NCI-H345 (cell line): ENCODE measurements at regions not wholly inside any gene's neighbourhood (a gene's known extent, or its start where the extent isn't known, plus 50 kb on each side); places are given as distances from the start of the nearest gene placed in this dataset.
"Not testable (repeated sequence)": the region's sequence is repeated elsewhere in the genome, so short reads cannot be mapped to it uniquely, and the experiment has no call there.

ENCODE experiments used
- DNase-seq: peaks from one replicate; lab custom pipeline; 2025; lab: John Stamatoyannopoulos, UW

DNA sequence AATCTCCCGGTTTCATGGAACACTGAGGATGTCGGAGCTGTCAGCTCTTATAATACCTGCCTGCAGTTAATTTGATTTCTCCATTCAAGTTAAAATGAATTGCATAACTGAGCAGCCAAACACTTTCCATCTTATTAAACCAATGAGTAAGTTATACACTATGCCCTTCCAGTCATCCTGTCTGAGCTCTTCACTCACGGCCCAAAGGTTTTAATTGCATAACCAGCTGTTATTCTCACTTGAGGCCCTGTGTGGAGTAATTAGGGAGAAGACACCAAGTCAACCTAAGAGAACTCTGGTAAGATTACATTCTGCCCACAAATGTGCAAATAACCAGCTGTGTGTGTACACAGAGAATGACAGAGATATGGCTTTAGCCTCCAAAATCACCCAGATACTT is 303.5 kb downstream of the TBC1D4 start:
- no peak for DNase-seq

DNA sequence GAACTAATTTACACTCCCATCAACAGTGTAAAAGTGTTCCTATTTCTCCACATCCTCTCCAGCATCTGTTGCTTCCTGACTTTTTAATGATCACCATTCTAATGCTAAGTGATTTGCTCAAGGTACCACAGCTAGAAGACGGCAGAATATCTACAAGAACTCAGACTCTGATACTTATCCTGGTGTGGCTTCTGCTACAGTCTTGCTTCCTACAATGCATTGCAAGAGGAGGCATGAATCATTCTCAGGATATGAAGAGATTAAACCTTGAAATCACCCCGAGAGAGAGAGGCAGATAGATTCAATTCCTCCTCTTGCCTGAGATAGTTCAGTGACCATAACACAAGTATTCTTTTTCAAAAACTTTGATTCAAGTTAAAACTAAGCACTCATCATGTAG is 306.4 kb downstream of the TBC1D4 start:
- DNase-seq, result no peak

DNA sequence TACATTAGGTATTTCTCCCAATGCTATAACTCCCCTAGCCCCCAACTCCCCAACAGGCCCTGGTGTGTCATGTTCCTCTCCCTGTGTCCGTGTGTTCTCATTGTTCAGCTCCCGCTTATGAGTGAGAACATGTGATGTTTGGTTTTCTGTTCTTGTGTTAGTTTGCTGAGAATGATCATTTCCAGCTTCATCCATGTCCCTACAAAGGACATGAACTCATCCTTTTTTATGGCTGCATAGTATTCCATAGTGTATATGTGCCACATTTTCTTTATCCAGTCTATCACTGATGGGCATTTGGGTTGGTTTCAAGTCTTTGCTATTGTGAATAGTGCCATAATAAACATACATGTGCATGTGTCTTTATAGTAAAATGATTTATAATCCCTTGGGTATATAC is 306.9 kb downstream of the TBC1D4 start:
- DNase-seq, result not testable (repeated sequence)

DNA sequence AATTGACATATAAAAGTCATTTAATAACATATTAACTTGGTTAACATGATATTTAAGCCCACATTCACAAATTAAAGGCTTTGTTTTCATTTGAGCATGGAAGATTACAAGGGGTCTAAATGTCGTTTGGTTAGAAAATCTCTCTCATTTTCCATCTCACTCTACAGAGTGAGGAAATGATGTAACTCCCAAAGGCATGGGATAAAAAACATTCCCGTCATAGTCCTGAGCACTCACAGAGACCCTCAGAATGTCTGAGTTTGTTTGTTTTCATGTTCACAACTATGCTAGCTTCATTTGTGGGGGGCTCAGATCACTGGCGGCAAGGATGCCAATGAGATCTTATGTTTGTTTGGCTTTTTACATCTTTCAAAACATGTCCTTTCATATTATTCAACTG is 307.5 kb downstream of the TBC1D4 start:
- no peak for DNase-seq

DNA sequence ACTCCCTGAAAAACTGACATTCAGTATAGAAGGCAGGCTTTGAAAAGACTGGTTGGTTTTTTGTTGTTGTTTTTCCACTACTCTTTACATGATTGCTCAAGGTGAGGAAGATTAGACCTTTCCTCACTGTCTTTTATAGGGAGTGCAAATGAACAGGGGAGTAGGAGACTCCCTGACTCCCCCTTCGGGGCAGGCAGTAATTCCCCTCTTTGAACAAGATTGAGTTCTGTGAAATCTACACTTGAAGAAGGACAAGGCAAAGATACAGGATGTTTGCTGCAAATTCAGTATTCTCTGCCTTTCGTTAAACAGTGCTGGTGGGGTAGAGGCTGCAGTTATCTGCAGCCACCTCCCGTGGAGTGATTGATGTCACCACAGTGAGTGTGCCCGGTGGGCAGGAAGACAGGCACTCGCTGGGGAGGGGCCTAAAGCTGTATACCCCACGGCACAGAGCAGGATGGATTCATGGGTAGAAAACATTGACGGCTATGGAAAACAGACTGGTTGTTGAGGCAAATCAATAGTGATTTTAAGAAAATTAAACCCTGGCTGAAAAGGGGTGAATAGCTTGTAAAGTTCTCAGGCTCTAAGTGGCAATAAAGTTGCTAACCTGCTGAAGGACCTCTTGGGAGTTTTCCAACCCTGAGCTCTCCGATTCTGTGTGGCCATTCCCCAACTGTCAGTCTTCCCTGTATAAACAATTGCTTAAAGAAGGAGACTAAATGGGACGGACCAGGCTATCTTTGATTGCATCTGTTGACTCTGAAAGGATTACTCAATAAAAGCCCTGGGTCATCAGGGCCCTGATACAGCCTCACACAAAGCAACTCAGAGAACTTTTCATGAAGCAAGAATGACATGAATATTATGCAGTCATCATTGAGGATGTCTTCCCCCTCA is 308.3 kb downstream of the TBC1D4 start:
- peak; percentile 54 for DNase-seq

DNA sequence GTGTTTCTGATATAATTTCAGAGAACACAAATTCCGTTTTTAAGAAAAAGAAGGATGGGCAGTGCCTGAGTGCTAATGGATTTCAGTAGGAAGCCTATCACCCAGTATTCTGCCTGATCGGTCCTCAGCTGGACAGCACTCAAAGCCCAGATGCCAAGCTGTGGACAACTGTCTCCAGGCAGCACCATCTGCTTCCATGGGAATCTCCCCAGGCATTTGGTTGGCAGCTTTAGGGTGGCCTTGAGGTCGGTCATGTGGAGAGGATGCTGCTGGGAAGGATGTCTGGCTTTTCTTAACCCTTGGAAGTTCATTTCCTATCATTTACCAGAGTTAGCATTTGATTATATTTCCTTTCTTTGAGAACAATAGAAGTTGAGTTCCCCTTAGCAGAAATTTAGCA is 311.7 kb downstream of the TBC1D4 start:
- no peak for DNase-seq

DNA sequence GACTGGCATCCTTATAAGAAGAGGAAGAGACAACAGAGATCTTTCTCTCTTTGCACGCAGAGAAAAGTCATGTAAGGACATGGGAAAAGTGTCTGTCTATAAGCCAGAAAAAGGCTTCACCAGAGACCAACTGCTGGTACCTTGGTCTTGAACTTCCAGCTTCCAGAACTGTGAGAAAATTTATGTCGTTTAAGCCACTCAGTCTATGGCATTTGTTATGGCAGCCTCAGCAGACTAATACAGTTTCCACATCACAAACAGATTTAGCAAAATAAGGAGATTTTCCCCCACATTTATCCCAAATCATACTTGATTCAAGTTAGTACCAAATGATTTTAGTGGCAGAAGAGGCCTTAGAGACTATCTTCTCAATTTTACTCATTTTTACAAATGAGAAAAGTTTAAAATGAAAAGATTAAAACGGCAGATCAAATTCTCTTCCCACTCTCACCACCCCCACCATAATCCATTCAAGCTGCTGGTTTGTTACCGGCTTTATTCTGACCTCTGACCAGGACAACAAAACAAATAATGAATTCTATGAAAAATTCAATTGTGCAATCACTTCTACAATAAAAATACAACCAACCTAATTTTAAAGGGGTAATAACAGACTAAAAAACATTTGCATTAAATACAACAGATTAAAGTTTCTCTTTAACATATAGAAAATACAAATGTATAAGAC is 316.3 kb downstream of the TBC1D4 start:
- DNase-seq, result no peak

DNA sequence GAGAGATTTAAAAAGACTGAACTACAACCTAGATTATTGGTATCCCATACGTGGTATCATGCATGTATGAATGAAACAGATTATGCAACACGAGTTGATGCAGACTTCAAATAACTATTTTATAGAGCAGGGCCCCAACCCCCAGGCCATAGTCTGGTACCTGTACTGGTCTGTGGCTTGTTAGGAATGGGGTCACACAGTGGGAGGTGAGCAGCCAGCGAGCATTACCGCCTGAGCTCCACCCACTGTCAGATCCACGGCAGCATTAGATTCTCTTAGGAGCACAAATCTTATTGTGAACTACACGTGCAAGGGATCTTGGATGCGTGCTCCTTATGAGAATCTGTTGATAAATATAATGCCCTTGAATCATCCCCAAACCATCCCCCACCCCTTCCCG is 320.2 kb downstream of the TBC1D4 start:
- no peak for DNase-seq

DNA sequence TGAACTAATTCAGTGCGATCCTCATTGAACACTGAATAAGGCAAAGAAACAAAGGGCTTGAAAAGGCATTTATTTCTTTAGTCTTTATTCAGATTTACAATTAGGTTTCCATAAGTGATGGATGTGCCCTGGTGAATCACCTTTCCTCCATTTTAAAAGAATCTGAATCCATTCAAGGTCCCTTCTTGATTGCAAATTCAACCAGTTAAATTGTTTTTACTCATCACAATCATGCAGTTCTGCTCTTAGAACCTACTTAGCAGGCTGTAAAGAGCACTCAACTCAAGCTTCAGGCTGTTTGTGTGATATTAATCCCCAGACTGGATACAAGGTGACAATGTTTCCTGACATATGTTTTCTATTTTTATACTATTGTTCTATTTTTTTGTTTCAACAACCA is 321.0 kb downstream of the TBC1D4 start:
- DNase-seq, result no peak

DNA sequence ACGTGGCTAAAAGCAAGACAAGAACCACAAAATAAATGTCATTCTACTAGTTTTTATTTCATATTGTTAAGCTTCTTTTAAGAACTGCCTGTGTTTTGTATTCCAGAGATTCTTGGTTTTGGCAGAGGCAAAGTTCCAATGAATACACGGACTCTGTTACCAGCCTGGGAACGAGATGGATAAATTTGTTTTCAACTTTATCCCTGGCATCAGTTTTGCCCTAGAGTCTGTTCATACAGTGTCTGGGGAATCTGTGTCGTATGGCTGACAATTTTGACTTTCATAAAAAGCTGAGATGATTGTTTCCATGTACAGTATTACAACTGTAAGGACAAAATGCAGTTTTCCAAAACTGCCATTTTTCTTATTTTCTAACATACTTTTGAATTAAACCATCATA is 327.6 kb downstream of the TBC1D4 start:
- DNase-seq, result no peak

DNA sequence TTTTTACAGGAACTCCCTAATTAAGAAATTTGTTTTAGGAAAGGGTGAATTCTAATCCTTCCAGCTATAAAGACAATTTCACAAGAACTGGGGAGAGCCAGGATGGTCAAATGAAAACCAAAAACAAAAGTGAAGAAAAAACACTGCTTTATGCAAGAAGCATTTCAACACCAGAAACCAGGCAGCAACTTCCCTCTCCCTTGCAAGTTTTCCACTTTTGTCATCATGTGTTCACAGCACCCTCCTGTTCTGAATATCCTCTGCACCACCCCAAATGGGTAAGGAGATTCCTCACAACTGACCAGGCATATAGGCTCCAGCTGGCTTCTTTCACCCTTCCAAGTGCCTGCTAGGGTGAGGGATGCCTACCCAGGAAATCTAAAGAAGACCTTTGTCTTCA is 328.1 kb downstream of the TBC1D4 start:
- DNase-seq, result no peak

DNA sequence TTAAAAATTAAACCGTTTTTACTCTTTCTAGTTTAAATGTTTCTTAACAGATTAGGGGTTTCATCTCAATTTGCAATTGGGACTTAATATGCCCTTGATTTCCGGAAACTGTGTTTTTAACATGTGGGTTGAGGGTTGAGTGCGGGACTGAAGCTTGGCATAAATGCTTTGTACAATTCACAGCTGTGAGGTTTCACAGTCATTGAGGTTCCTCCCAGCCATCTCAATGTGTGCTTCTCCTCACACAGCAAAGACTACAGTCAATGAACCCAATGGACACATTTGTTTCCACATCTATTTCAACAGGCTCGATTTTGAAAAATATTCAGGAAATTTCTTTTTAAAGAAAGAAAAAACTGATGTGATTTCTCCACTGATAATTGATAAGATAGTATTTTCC is 328.6 kb downstream of the TBC1D4 start:
- DNase-seq, result no peak

DNA sequence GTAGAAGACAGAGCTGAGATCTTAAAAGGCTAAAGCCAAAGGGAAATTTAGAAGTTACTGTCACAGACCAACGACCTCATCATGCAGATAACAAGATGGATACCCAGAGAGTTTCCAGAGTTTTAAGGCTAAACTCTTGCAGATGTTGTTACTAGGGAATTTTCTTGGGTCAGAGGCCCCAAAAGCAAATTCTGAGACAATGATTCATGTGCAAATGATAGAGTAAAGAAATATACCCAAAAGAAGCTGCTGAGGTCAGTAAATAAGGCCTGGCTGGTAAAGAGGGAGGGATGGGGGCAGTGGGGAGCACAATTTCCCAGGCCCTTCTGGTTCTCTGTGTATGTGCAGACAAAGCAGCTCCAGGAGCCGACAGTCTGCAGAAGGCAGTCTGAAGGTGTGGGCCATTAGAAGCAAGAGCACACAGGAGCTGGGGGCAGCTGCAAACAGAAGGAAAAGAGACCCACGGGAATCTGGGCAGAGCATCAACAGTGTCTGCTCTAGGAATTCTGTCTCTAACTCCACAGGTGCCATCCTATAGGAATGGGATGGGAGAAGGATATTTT is 330.8 kb downstream of the TBC1D4 start:
- no peak for DNase-seq

DNA sequence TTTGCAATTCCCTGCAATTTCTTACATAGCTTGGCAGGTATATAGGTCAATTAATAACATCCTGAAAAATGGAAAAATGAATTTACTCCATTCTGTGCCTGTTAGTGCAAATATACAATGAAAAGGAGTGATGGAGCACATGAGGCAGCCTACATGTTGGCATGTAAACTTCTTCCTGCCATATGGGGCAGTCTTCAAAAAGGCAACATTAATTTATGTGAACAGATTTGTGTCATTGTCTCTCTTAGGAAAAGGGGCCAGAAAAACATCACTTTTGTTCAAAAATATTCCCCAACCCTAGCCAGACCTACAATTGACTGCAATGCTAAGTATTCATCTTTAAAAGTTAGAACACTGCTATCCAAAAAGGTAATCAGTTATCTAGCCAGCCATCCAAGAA is 332.2 kb downstream of the TBC1D4 start:
- DNase-seq, result no peak

DNA sequence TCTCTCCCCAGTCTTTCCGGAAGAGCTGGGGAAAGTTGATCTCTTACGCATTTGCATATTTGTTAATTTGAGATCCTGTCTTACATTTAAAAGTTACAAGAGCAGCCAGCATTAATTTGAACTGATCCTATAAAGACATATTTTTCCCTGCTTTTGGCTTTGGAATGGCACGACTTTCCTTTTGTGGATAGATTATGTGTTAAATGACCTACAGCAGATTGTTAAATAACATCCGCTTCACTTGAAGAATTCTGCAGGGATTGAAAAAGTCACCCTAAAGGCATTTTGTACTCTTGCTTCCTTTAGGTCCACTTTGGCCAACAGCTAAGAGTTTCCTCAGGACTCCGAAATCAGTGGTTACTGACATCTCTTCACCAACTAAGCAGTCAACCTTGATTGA is 334.0 kb downstream of the TBC1D4 start:
- no peak for DNase-seq

DNA sequence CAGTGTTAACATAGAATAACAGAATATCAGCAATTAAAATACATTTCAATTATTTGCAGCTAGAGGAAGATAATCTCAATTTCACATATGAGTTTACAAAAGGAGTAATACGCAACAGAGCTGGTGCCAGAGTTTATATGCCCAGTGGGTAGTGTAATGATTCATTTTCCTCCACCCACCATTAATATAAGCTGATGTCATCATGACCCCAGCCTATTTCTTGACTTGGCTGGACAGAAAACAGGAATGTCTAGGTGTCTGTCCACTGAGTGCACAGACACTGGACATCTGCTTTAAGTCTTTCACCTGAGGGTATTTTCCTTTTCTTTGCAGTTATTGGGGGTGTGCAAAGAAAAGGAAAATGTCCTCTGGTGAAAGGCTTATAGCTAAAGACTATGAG is 335.5 kb downstream of the TBC1D4 start:
- no peak for DNase-seq

DNA sequence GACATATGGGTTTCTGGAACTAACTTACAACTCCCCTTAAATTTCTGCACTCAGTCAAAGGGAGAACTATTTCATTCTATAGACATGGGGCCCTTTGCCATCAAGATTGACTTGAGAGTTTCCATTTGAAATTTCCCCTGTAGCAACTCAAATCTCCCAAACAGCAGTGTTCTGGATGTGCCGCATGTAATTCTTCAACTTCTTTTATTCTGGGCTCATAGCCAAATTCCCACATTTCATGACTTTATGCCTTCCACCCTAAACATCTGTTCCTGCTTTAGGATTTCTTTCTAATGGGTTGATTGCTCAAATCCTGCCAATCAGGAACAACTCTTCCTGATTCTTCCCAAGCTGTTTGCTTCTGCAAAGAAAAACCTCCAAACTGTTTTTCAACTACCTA is 336.0 kb downstream of the TBC1D4 start:
- DNase-seq, result no peak

DNA sequence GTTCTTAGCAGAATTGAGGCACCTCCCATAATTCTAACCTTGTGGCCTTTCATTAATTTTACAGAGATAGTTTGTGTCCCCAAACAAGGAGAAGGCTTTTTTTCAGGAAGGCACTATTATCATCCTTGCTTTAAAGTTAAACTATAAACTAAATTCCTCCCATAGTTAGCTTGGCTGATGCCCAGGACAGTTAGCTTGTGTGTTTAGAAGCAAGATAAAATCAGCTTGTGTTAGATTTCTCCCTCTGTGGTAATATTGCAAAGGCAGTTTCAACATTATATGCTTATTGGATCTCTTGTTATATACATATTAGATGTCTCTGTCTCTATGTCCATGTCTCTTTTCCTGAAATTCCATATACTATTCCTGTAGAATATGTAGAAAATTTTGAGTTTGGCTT is 342.7 kb downstream of the TBC1D4 start:
- no peak for DNase-seq

DNA sequence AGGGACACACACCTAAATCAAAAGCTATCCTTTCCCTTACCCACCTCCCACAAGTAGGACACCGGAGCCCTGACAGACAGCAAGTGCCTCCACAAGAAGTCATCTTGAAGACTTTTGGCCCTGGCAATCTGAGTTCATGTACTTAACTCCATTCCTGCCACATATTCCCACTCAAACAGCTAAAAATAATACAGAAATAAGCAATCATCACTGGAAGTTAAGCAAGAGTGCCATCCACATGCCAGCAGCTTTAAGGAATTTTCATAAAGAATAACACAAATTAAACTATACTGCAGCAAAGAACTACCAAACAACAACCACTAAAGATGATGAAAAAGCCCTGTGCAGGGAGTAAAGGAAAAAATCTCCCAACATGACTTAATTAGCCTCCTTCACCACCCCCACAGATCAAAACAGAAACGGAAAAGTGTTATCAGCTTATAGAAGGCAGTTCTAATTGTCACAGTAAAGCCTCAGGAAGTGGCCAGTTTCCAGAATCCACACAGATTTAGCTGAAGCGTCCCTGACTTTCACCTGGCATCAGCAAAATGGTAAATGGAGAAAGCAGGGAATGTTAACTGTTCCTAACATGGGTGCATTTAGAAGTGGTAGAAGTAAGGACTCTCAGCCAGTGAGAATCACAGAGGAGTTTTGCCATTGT is 343.9 kb downstream of the TBC1D4 start:
- no peak for DNase-seq

DNA sequence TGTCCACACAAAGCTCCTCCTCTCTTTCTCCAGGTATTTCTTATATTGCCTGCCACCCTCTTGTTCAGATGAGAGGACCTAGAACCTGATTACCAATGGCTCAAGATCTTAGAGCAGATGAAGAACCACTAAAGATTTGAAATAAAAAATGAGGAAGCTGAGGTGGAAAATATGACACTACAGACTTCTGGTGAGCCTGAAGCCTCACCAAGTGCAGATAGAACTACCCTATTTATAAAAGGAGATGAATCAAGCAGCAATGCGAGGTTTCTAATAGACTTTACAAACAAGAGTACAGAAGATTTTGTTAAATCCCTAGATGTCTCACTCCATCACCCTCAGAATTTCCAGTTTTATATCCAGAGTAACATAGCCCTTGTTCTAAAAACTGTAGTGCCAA is 345.8 kb downstream of the TBC1D4 start:
- no peak for DNase-seq

DNA sequence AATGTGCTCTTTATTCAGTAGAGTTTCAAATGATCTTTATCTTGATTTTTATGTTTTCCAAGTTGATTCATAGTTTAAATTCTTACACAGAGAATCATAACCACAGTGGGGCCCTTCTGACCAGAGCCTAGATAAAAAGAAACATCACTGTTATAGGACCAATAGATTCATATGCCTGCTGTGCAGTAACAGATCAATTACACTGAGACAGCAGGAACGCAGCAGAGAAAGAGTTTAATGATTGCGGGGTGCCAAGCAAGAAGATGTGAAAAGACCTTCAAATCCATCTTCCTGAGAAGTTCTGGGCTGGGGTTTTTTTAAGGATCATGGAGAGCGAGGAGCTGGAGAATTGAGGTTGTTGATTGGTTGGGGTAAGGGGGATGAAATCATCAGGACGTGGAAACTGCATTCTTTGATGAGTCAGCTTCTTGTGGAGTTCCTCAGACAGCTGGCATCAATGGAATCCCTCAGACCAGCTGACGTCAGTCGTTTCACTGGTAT is 346.6 kb downstream of the TBC1D4 start:
- no peak for DNase-seq
